H9 (cell line): ENCODE measurements at regions not wholly inside any gene's neighbourhood (a gene's known extent, or its start where the extent isn't known, plus 50 kb on each side); places are given as distances from the start of the nearest gene placed in this dataset.

Source experiments
- DNase-seq: peaks from one replicate; pipeline ENCODE4 v3.0.0-alpha.2; 2017
- H2AFZ ChIP-seq: one replicate; pipeline ENCODE4 v1.6.1; 2013; ENCODE audit warnings: mild to moderate bottlenecking, low read length, control low read depth, moderate library complexity
- H2AK5ac ChIP-seq: 2 replicates; pipeline ENCODE4 v1.6.1; 2013; ENCODE audit warnings: low read length, control low read depth, mixed read lengths; ENCODE audit not compliant: insufficient read length
- H2BK120ac ChIP-seq: one replicate; pipeline ENCODE4 v1.6.1; 2013; ENCODE audit warnings: low read depth, mild to moderate bottlenecking, low read length, control low read depth, inconsistent platforms; ENCODE audit not compliant: poor library complexity, severe bottlenecking
- H2BK12ac ChIP-seq: 2 replicates; pipeline ENCODE4 v1.6.1; 2013; ENCODE audit warnings: low read length, control low read depth, mixed read lengths, low read depth; ENCODE audit not compliant: insufficient read length
- H2BK15ac ChIP-seq: 2 replicates; pipeline ENCODE4 v1.6.1; 2013; ENCODE audit warnings: low read depth, low read length, control low read depth
- H2BK20ac ChIP-seq: one replicate; pipeline ENCODE4 v1.6.1; 2013; ENCODE audit warnings: low read depth, mild to moderate bottlenecking, low read length, control low read depth, inconsistent platforms; ENCODE audit not compliant: poor library complexity, severe bottlenecking
- H2BK5ac ChIP-seq: 2 replicates; pipeline ENCODE4 v1.6.1; 2013; ENCODE audit warnings: low read length, control low read depth, mixed read lengths; ENCODE audit not compliant: insufficient read length
- H3K14ac ChIP-seq: 2 replicates; pipeline ENCODE4 v1.6.1; 2013; ENCODE audit warnings: low read length, control low read depth; ENCODE audit not compliant: insufficient read depth
- H3K18ac ChIP-seq: 2 replicates; pipeline ENCODE4 v1.6.1; 2013; ENCODE audit warnings: low read depth, mild to moderate bottlenecking, mixed read lengths, low read length, control low read depth; ENCODE audit not compliant: insufficient read length
- H3K23ac ChIP-seq: 2 replicates; pipeline ENCODE4 v1.6.1; 2013; ENCODE audit warnings: low read length, control low read depth, mixed read lengths, low read depth; ENCODE audit not compliant: insufficient read length
- H3K23me2 ChIP-seq: 2 replicates; pipeline ENCODE4 v1.6.1; 2013; ENCODE audit warnings: low read depth, mild to moderate bottlenecking, mixed read lengths, low read length, control low read depth; ENCODE audit not compliant: insufficient read length, poor library complexity, severe bottlenecking
- H3K27ac ChIP-seq: 2 replicates; pipeline ENCODE4 v1.5.1; 2013; ENCODE audit warnings: low read length, control low read depth, mixed read lengths, low read depth; ENCODE audit not compliant: insufficient read length
- H3K27me3 ChIP-seq: 2 replicates; pipeline ENCODE4 v1.6.1; 2013; ENCODE audit warnings: low read length, control low read depth, inconsistent platforms; ENCODE audit not compliant: insufficient read depth
- H3K4ac ChIP-seq: 2 replicates; pipeline ENCODE4 v1.6.1; 2013; ENCODE audit warnings: low read depth, mild to moderate bottlenecking, control low read depth, inconsistent platforms, low read length, moderate library complexity
- H3K4me1 ChIP-seq: 2 replicates; pipeline ENCODE4 v1.6.1; 2013; ENCODE audit warnings: low read length, control low read depth, inconsistent platforms; ENCODE audit not compliant: insufficient read depth
- H3K4me2 ChIP-seq: 2 replicates; pipeline ENCODE4 v1.6.1; 2013; ENCODE audit warnings: low read length, control low read depth, mixed read lengths; ENCODE audit not compliant: insufficient read length, insufficient read depth
- H3K56ac ChIP-seq: 2 replicates; pipeline ENCODE4 v1.6.1; 2013; ENCODE audit warnings: low read depth, mild to moderate bottlenecking, mixed read lengths, low read length, control low read depth; ENCODE audit not compliant: insufficient read length
- H3K79me1 ChIP-seq: 2 replicates; pipeline ENCODE4 v1.6.1; 2013; ENCODE audit warnings: low read depth, mild to moderate bottlenecking, moderate library complexity, low read length, control low read depth, inconsistent platforms; ENCODE audit not compliant: insufficient read depth, poor library complexity, severe bottlenecking
- H3K79me2 ChIP-seq: 2 replicates; pipeline ENCODE4 v1.6.1; 2013; ENCODE audit warnings: low read length, control low read depth, inconsistent platforms; ENCODE audit not compliant: insufficient read depth
- H3K9ac ChIP-seq: 2 replicates; pipeline ENCODE4 v1.6.1; 2013; ENCODE audit warnings: low read length, control low read depth, mixed read lengths; ENCODE audit not compliant: insufficient read length; ENCODE audit errors: extremely low read depth
- H3K9me3 ChIP-seq: one replicate; pipeline ENCODE4 v1.6.1; 2013; ENCODE audit warnings: low read depth, low read length, inconsistent platforms; ENCODE audit not compliant: control insufficient read depth
- H3T11ph ChIP-seq: one replicate; pipeline ENCODE4 v1.6.1; 2013; ENCODE audit warnings: mild to moderate bottlenecking, low read length, control low read depth, inconsistent platforms
- H4K20me1 ChIP-seq: one replicate; pipeline ENCODE4 v1.6.1; 2013; ENCODE audit not compliant: control insufficient read depth, insufficient read length, insufficient read depth
- H4K5ac ChIP-seq: 2 replicates; pipeline ENCODE4 v1.6.1; 2013; ENCODE audit warnings: low read depth, mild to moderate bottlenecking, mixed read lengths, low read length, control low read depth; ENCODE audit not compliant: insufficient read length
- H4K8ac ChIP-seq: replicated peaks from 2 replicates; pipeline ENCODE4 v1.6.1; 2013; ENCODE audit warnings: low read length, control low read depth, mixed read lengths, low read depth; ENCODE audit not compliant: insufficient read length
- H4K91ac ChIP-seq: 2 replicates; pipeline ENCODE4 v1.6.1; 2013; ENCODE audit warnings: low read depth, mild to moderate bottlenecking, moderate library complexity, mixed read lengths, low read length, control low read depth; ENCODE audit not compliant: insufficient read length
- H3K27ac Mint-ChIP-seq, 3 experiments: 2 replicates in 2 of 3; 3 replicates in 1 of 3; pipeline ENCODE4 v1.8.0; 2020 to 2021; ENCODE audit warnings: mixed read lengths in 3 of 3, mild to moderate bottlenecking in 1 of 3, moderate library complexity in 1 of 3
- H3K27me3 Mint-ChIP-seq: 2 replicates; pipeline ENCODE4 v1.8.0; 2021; ENCODE audit warnings: low read depth, mild to moderate bottlenecking, moderate library complexity, mixed read lengths
- H3K36me3 Mint-ChIP-seq, 3 experiments: 2 replicates in 2 of 3; 3 replicates in 1 of 3; pipeline ENCODE4 v1.8.0; 2020 to 2021; ENCODE audit warnings: low read depth in 3 of 3, mixed read lengths in 3 of 3; ENCODE audit not compliant: insufficient read depth in 1 of 3
- H3K4me1 Mint-ChIP-seq, 2 experiments: 2 replicates each; pipeline ENCODE4 v1.8.0; 2020; ENCODE audit warnings: mixed read lengths in 2 of 2
- H3K4me3 Mint-ChIP-seq, 2 experiments: 2 replicates in 1 of 2; 3 replicates in 1 of 2; pipeline ENCODE4 v1.8.0; 2020 to 2021; ENCODE audit warnings: mild to moderate bottlenecking in 2 of 2, mixed read lengths in 2 of 2, moderate library complexity in 1 of 2
- H3K9me3 Mint-ChIP-seq, 2 experiments: 2 replicates in 1 of 2; 3 replicates in 1 of 2; pipeline ENCODE4 v1.8.0; 2020; ENCODE audit warnings: mild to moderate bottlenecking in 2 of 2, mixed read lengths in 2 of 2, moderate library complexity in 1 of 2
- WGBS: extraction: QIAGEN DNeasy Blood & Tissue Kit; methylation state at CpG from one replicate; pipeline ENCODE4 v1.1.7; 2013; ENCODE audit warnings: missing lambda C conversion rate, low lambda C conversion rate, mixed read lengths; ENCODE audit not compliant: insufficient read length; ENCODE audit errors: extremely low coverage; 5-methylcytosine and 5-hydroxymethylcytosine counted together
- TF ChIP-seq, protein P1 (sequence below): fragments of 200-600 bp; sonication (generic); conservative IDR thresholded peaks from 3 replicates; pipeline ENCODE4 v1.8.0; 2021; ENCODE audit warnings: antibody characterized with exemption, mild to moderate bottlenecking

DNA sequence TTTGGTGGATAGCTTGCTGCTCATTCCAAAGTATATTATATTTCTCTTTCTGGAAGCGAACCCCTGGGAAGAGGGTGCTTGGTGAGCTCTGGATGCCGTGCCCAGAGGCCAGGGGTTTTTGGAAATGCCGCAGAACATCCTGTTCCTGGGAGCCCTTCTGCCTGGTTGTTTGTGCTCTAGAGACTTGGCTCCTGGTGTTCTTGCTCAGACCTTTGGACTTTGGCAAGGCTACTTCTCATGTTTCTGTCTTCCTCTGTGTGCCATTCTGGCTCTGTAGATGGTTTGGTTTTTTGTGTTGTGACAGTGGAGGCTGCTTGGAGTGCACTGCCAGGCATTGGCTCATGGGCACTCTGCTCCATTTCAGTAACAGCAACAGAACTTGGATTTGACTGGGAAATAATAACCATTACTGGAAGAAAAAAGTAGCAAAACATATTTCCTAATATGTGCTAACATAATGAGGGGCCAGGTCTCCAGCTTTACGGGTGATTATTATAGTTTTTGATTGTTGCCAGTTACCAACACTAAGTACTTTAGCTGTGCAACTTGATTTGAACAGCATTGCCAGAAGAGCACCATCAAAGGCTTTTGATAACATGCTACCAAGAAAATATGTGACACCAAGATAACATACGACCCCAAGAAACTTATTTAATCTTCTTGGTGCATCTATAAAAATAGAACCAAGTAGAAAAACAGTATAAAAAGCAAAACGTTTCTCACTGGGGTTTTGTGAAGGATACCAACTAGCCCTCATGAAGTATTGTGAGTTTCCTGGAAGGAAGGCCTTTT, 94.2 kb downstream of the PCSK1 start:
- H4K8ac ChIP-seq: no peak overlapping the region
- no peaks in the 10 kb centered on the region for H3K27me3 ChIP-seq
- H3K9ac ChIP-seq: no peak overlapping the region
- no peak for DNase-seq
- H3K9me3 Mint-ChIP-seq: no peaks in the 10 kb centered on the region
- no peak overlapping the region for H3K27ac ChIP-seq
- no peak overlapping the region for H2BK20ac ChIP-seq
- H4K91ac ChIP-seq: no peak overlapping the region
- H2BK12ac ChIP-seq: no peak overlapping the region
- H3K9me3 ChIP-seq: no peaks in the 10 kb centered on the region
- H4K20me1 ChIP-seq: no peaks in the 10 kb centered on the region
- H2BK120ac ChIP-seq: no peak overlapping the region
- no peak overlapping the region for H3K14ac ChIP-seq
- no peak overlapping the region for H3K18ac ChIP-seq
- TF ChIP-seq, protein P1, sequence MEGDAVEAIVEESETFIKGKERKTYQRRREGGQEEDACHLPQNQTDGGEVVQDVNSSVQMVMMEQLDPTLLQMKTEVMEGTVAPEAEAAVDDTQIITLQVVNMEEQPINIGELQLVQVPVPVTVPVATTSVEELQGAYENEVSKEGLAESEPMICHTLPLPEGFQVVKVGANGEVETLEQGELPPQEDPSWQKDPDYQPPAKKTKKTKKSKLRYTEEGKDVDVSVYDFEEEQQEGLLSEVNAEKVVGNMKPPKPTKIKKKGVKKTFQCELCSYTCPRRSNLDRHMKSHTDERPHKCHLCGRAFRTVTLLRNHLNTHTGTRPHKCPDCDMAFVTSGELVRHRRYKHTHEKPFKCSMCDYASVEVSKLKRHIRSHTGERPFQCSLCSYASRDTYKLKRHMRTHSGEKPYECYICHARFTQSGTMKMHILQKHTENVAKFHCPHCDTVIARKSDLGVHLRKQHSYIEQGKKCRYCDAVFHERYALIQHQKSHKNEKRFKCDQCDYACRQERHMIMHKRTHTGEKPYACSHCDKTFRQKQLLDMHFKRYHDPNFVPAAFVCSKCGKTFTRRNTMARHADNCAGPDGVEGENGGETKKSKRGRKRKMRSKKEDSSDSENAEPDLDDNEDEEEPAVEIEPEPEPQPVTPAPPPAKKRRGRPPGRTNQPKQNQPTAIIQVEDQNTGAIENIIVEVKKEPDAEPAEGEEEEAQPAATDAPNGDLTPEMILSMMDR: no peak
- no peaks in the 10 kb centered on the region for H3K79me1 ChIP-seq
- H3K4me3 Mint-ChIP-seq: no peak overlapping the region
- peaks cover 8 to 11% of the 10 kb centered on the region in 2 experiments for H3K4me1 Mint-ChIP-seq
- no peaks in the 10 kb centered on the region for H3K4me1 ChIP-seq
- no CpG with 5 or more reads among the region's 6 CpGs for WGBS
- H3K4me2 ChIP-seq: no peak overlapping the region
- H3K23ac ChIP-seq: no peak overlapping the region
- H3K36me3 Mint-ChIP-seq: no peaks in the 10 kb centered on the region
- no peak overlapping the region for H3K4ac ChIP-seq
- H2AK5ac ChIP-seq: no peak overlapping the region
- no peaks in the 10 kb centered on the region for H3K27me3 Mint-ChIP-seq
- no peak overlapping the region for H4K5ac ChIP-seq
- H2BK15ac ChIP-seq: no peak overlapping the region
- peak overlapping the region in 1 of 3 experiments; percentile 7; a peak in 1 of 7 replicates for H3K27ac Mint-ChIP-seq
- H3K56ac ChIP-seq: no peak overlapping the region
- no peak overlapping the region for H2BK5ac ChIP-seq
- no peaks in the 10 kb centered on the region for H3K79me2 ChIP-seq
- no peak overlapping the region for H2AFZ ChIP-seq
- H3K23me2 ChIP-seq: no peaks in the 10 kb centered on the region
- no peak overlapping the region for H3T11ph ChIP-seq
